Body of pancreas (tissue), 4 donors: ENCODE measurements at regions not wholly inside any gene's neighbourhood (a gene's known extent, or its start where the extent isn't known, plus 50 kb on each side); places are given as distances from the start of the nearest gene placed in this dataset.

Source experiments
- ATAC-seq: fragments of 150-250 bp; one replicate; pipeline ENCODE4 v1.9.1; 2016
- DNase-seq, 4 donors: peaks; one replicate each; pipeline ENCODE4 v3.0.0-alpha.2; 2019
- H3K27ac ChIP-seq, 4 donors: fragments of 200-600 bp; sonication (generic); 1 replicate in 3 of 4; 2 replicates in 1 of 4; pipeline versions ENCODE4 v1.5.1 to v1.6.1; 2016 to 2019; ENCODE audit warnings: mild to moderate bottlenecking in 1 of 4, mixed read lengths in 1 of 4, moderate library complexity in 1 of 4
- H3K27me3 ChIP-seq, 2 donors: fragments of 200-600 bp; sonication (generic); one replicate each; pipeline ENCODE4 v1.6.0; 2016; ENCODE audit warnings: mild to moderate bottlenecking in 1 of 2
- H3K36me3 ChIP-seq, 2 donors: fragments of 200-600 bp; sonication (generic); replicated peaks in 1 of 2; 2 replicates each; pipeline ENCODE4 v1.5.1; 2016; ENCODE audit warnings: low read depth in 2 of 2; ENCODE audit not compliant: insufficient read depth in 1 of 2
- H3K4me1 ChIP-seq: fragments of 200-600 bp; sonication (generic); one replicate; pipeline ENCODE4 v1.6.0; 2016
- H3K4me3 ChIP-seq, 2 donors: fragments of 200-600 bp; sonication (generic); 1 replicate in 1 of 2; 2 replicates in 1 of 2; pipeline ENCODE4 v1.5.1; 2016 to 2019
- H3K9me3 ChIP-seq, 3 donors: fragments of 200-600 bp; sonication (generic); 1 replicate in 2 of 3; 2 replicates in 1 of 3; pipeline ENCODE4 v1.5.1; 2016
- CTCF ChIP-seq, 7 experiments: fragments of 450-650 bp in 4 of 7; fragments of 200-600 bp in 3 of 7; sonication (generic) in 3 of 7; IDR thresholded peaks; one replicate each; pipeline ENCODE4 v1.5.1; 2016 to 2019; ENCODE audit warnings: antibody characterized with exemption in 7 of 7
- POLR2A ChIP-seq, 3 donors: fragments of 450-650 bp; IDR thresholded peaks; one replicate each; pipeline ENCODE4 v1.6.1; 2016; ENCODE audit warnings: antibody characterized with exemption in 3 of 3, mild to moderate bottlenecking in 2 of 3
- WGBS, 2 donors: methylation state at CpG; one replicate each; pipeline ENCODE4 v1.1.5; 2017; 5-methylcytosine and 5-hydroxymethylcytosine counted together
- intact Hi-C: fragments of 100-400 bp; cut with DNase I; formaldehyde crosslinking; loops from one replicate; pipeline ENCODE4 v1.15.1; 2023

GRCh38 chr9:117882171-117882570 is 178.0 kb downstream of the TLR4 start:
- ATAC-seq: no peak
- TF ChIP-seq POLR2A (IDR thresholded peaks at IDR 0.05) (no peak), CTCF (IDR thresholded peaks at IDR 0.05) (no peak)
- H3K36me3 ChIP-seq: no peaks in the 10 kb centered on the region
- no peaks in the 10 kb centered on the region for H3K4me1 ChIP-seq
- H3K27ac ChIP-seq: no peak overlapping the region
- intact Hi-C loops: no loop called here
- no peak overlapping the region for H3K4me3 ChIP-seq
- WGBS, 2 donors: 72 to 79% methylated on average over 4 of the region's 4 CpGs
- H3K9me3 ChIP-seq: no peaks in the 10 kb centered on the region
- no peaks in the 10 kb centered on the region for H3K27me3 ChIP-seq
- DNase-seq: no peak

GRCh38 chr9:117886616-117887015 is 182.4 kb downstream of the TLR4 start:
- DNase-seq (no peak), ATAC-seq (no peak)
- intact Hi-C loops: no loop called here
- Histone ChIP-seq H3K9me3 (no peaks in the 10 kb centered on the region), H3K27me3 (no peaks in the 10 kb centered on the region), H3K27ac (no peak overlapping the region), H3K4me3 (no peak overlapping the region), H3K4me1 (no peaks in the 10 kb centered on the region), H3K36me3 (no peaks in the 10 kb centered on the region)
- WGBS, 2 donors: 26 to 29% methylated on average over 2 of the region's 2 CpGs
- TF ChIP-seq POLR2A (IDR thresholded peaks at IDR 0.05) (no peak), CTCF (IDR thresholded peaks at IDR 0.05) (no peak)

GRCh38 chr9:117887383-117887782 is 183.2 kb downstream of the TLR4 start:
- TF ChIP-seq CTCF (IDR thresholded peaks at IDR 0.05) (no peak), POLR2A (IDR thresholded peaks at IDR 0.05) (no peak)
- Histone ChIP-seq H3K36me3 (no peaks in the 10 kb centered on the region), H3K27ac (no peak overlapping the region), H3K4me3 (no peak overlapping the region), H3K9me3 (no peaks in the 10 kb centered on the region), H3K4me1 (no peaks in the 10 kb centered on the region), H3K27me3 (no peaks in the 10 kb centered on the region)
- no peak for DNase-seq
- WGBS, 2 donors: 62 to 65% methylated on average over 2 of the region's 2 CpGs
- intact Hi-C loops: no loop called here
- ATAC-seq: no peak

GRCh38 chr9:117887941-117888340 is 183.7 kb downstream of the TLR4 start:
- no peaks in the 10 kb centered on the region for H3K4me1 ChIP-seq
- ATAC-seq (no peak), DNase-seq (no peak)
- H3K4me3 ChIP-seq: no peak overlapping the region
- H3K27me3 ChIP-seq: no peaks in the 10 kb centered on the region
- TF ChIP-seq CTCF (IDR thresholded peaks at IDR 0.05): no peak
- TF ChIP-seq POLR2A (IDR thresholded peaks at IDR 0.05): no peak
- H3K9me3 ChIP-seq: no peaks in the 10 kb centered on the region
- H3K27ac ChIP-seq: no peak overlapping the region
- intact Hi-C loops: no loop called here
- 70 to 81% methylated on average over 3 of the region's 3 CpGs for WGBS, 2 donors
- H3K36me3 ChIP-seq: no peaks in the 10 kb centered on the region

GRCh38 chr9:117903453-117903852 is 199.2 kb downstream of the TLR4 start:
- no peaks in the 10 kb centered on the region for H3K4me1 ChIP-seq
- no peak overlapping the region for H3K4me3 ChIP-seq
- WGBS, 2 donors: 76 to 78% methylated on average over 1 of the region's 1 CpG
- H3K36me3 ChIP-seq: no peaks in the 10 kb centered on the region
- intact Hi-C loops: no loop called here
- ATAC-seq: no peak
- no peak overlapping the region for H3K27ac ChIP-seq
- no peaks in the 10 kb centered on the region for H3K27me3 ChIP-seq
- TF ChIP-seq CTCF (IDR thresholded peaks at IDR 0.05): no peak
- no peak for TF ChIP-seq POLR2A (IDR thresholded peaks at IDR 0.05)
- H3K9me3 ChIP-seq: no peaks in the 10 kb centered on the region
- no peak for DNase-seq
